HEK293 (cell line): ENCODE measurements at regions not wholly inside any gene's neighbourhood (a gene's known extent, or its start where the extent isn't known, plus 50 kb on each side); places are given as distances from the start of the nearest gene placed in this dataset.
A peak's percentile ranks its signal among the peaks of the same experiment; 100 is the strongest.

Experiments used
- CTCF ChIA-PET: fragments of 350-600 bp; formaldehyde crosslinking; extraction: SDS; loops from one replicate; lab custom pipeline; 2021; ENCODE audit warnings: antibody characterized with exemption; lab: Yijun Ruan, JAX
- POLR2A ChIA-PET: fragments of 300-600 bp; formaldehyde crosslinking; extraction: SDS; loops from one replicate; lab custom pipeline; 2020; ENCODE audit warnings: antibody characterized with exemption, inconsistent platforms; lab: Yijun Ruan, JAX
- H3K27ac ChIP-seq: fragments of 200-500 bp; sonication (Bioruptor generic); 2 replicates; pipeline ENCODE4 v1.5.1; 2014; ENCODE audit warnings: low read depth, low read length, control low read depth, inconsistent platforms; ENCODE audit errors: extremely low read depth
- H3K36me3 ChIP-seq, 2 experiments: fragments of 200-500 bp in 1 of 2; sonication (Bioruptor generic) in 1 of 2; 1 replicate in 1 of 2; 2 replicates in 1 of 2; pipeline ENCODE4 v1.5.1; 2014 to 2017; ENCODE audit warnings: inconsistent platforms in 2 of 2, low read length in 2 of 2; ENCODE audit not compliant: control insufficient read depth in 2 of 2, insufficient read depth in 1 of 2
- H3K4me1 ChIP-seq: fragments of 200-500 bp; sonication (Bioruptor generic); 2 replicates; pipeline ENCODE4 v1.5.1; 2014; ENCODE audit warnings: mild to moderate bottlenecking, low read length, inconsistent platforms; ENCODE audit not compliant: control insufficient read depth, insufficient read depth
- H3K4me3 ChIP-seq: 2 replicates; pipeline ENCODE4 v1.5.1; 2011; ENCODE audit warnings: low read depth, mild to moderate bottlenecking, control low read depth, low read length, moderate library complexity
- H3K9me3 ChIP-seq: fragments of 200-500 bp; sonication (Bioruptor generic); 2 replicates; pipeline ENCODE4 v1.5.1; 2014; ENCODE audit warnings: low read depth, low read length, inconsistent platforms; ENCODE audit not compliant: control insufficient read depth, insufficient read depth
- SP7 ChIP-seq: fragments of 450-650 bp; formaldehyde crosslinking; IDR thresholded peaks from 2 replicates; pipeline ENCODE4 v1.5.1; 2016; ENCODE audit warnings: missing biosample characterization, missing genetic modification characterization
- TSHZ1 ChIP-seq: fragments of 450-650 bp; formaldehyde crosslinking; IDR thresholded peaks from 2 replicates; pipeline ENCODE4 v1.5.1; 2016; ENCODE audit warnings: missing biosample characterization, missing genetic modification characterization, borderline replicate concordance
- WT1 ChIP-seq: fragments of 450-650 bp; formaldehyde crosslinking; IDR thresholded peaks from 2 replicates; pipeline ENCODE4 v1.5.1; 2016; ENCODE audit warnings: missing biosample characterization, missing genetic modification characterization
- ZNF138 ChIP-seq: fragments of 450-650 bp; formaldehyde crosslinking; IDR thresholded peaks from 2 replicates; pipeline ENCODE4 v1.5.1; 2016; ENCODE audit warnings: missing biosample characterization, missing genetic modification characterization, borderline replicate concordance
- ZNF248 ChIP-seq: fragments of 450-650 bp; formaldehyde crosslinking; IDR thresholded peaks from 2 replicates; pipeline ENCODE4 v1.5.1; 2017; ENCODE audit warnings: missing biosample characterization, missing genetic modification characterization
- ZNF341 ChIP-seq: fragments of 450-650 bp; formaldehyde crosslinking; IDR thresholded peaks from 2 replicates; pipeline ENCODE4; 2016; ENCODE audit warnings: low read depth, missing biosample characterization, missing genetic modification characterization
- ZNF426 ChIP-seq: fragments of 450-650 bp; formaldehyde crosslinking; IDR thresholded peaks from 2 replicates; pipeline ENCODE4 v1.5.1; 2017; ENCODE audit warnings: missing biosample characterization, missing genetic modification characterization, mild to moderate bottlenecking, inconsistent platforms, moderate library complexity
- ZNF501 ChIP-seq: fragments of 450-650 bp; formaldehyde crosslinking; IDR thresholded peaks from 2 replicates; pipeline ENCODE4 v1.5.1; 2016; ENCODE audit warnings: missing biosample characterization, missing genetic modification characterization
- ZNF510 ChIP-seq: fragments of 450-650 bp; formaldehyde crosslinking; IDR thresholded peaks from 2 replicates; pipeline ENCODE4 v1.5.1; 2018; ENCODE audit warnings: mild to moderate bottlenecking, missing genetic modification characterization, missing biosample characterization; ENCODE audit not compliant: insufficient replicate concordance
- ZNF585B ChIP-seq: fragments of 450-650 bp; formaldehyde crosslinking; IDR thresholded peaks from 2 replicates; pipeline ENCODE4 v1.5.1; 2016; ENCODE audit warnings: missing biosample characterization, missing genetic modification characterization
- ZNF600 ChIP-seq: fragments of 450-650 bp; formaldehyde crosslinking; IDR thresholded peaks from 2 replicates; pipeline ENCODE4 v1.5.1; 2016; ENCODE audit warnings: missing biosample characterization, missing genetic modification characterization
- ZNF621 ChIP-seq: fragments of 450-650 bp; formaldehyde crosslinking; IDR thresholded peaks from 2 replicates; pipeline ENCODE4 v1.5.1; 2017; ENCODE audit warnings: missing biosample characterization, missing genetic modification characterization
- ZNF629 ChIP-seq: fragments of 450-650 bp; formaldehyde crosslinking; IDR thresholded peaks from 2 replicates; pipeline ENCODE4 v1.5.1; 2017; ENCODE audit warnings: missing biosample characterization, missing genetic modification characterization
- ZNF639 ChIP-seq: fragments of 450-650 bp; formaldehyde crosslinking; IDR thresholded peaks from 2 replicates; pipeline ENCODE4 v1.5.1; 2016; ENCODE audit warnings: missing biosample characterization, missing genetic modification characterization
- ZNF677 ChIP-seq: fragments of 450-650 bp; IDR thresholded peaks from 2 replicates; pipeline ENCODE4 v1.5.0; 2018; ENCODE audit warnings: missing biosample characterization, mild to moderate bottlenecking, missing genetic modification characterization, moderate library complexity
- ZNF776 ChIP-seq: fragments of 450-650 bp; formaldehyde crosslinking; IDR thresholded peaks from 2 replicates; pipeline ENCODE4 v1.5.0; 2017; ENCODE audit warnings: missing biosample characterization, missing genetic modification characterization, borderline replicate concordance
- ZNF830 ChIP-seq: fragments of 450-650 bp; IDR thresholded peaks from 2 replicates; pipeline ENCODE4 v1.5.0; 2018; ENCODE audit warnings: missing biosample characterization, missing genetic modification characterization, low read depth, mild to moderate bottlenecking, moderate library complexity
- ZNF843 ChIP-seq: fragments of 450-650 bp; formaldehyde crosslinking; IDR thresholded peaks from 2 replicates; pipeline ENCODE4 v1.5.1; 2016; ENCODE audit warnings: missing biosample characterization, missing genetic modification characterization
- TF ChIP-seq, protein P1 (sequence below): fragments of 450-650 bp; formaldehyde crosslinking; IDR thresholded peaks from 2 replicates; pipeline ENCODE4 v1.5.1; 2016; ENCODE audit warnings: missing biosample characterization, missing genetic modification characterization
- TF ChIP-seq, protein P2 (sequence below): fragments of 450-650 bp; formaldehyde crosslinking; IDR thresholded peaks from 2 replicates; pipeline ENCODE4 v1.5.1; 2016; ENCODE audit warnings: missing biosample characterization, missing genetic modification characterization
- TF ChIP-seq, protein P3 (sequence below): fragments of 450-650 bp; formaldehyde crosslinking; IDR thresholded peaks from 2 replicates; pipeline ENCODE4 v1.5.1; 2016; ENCODE audit warnings: missing biosample characterization, missing genetic modification characterization

DNA sequence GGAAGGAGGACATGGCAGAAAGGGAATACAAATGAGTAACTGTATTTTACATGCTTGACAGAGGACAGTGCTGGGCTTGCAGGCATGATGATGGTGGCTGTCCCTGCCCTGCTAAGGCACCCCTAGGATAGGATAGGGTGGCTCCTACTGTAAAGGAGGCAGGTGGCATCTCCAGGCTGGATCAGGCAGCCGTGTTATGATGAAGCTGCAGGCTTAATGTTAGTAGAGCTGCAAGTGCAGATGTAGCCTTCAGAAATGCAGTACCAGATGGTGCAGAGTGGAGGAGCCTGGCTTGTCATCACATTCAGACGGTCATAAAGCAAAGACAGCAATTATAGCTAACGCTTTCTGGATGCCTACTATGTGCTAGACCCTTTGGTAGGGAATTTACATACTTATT, 287.9 kb upstream of the PODXL start:
- Histone ChIP-seq H3K4me1 (no peaks in the 10 kb centered on the region), H3K27ac (no peak overlapping the region), H3K36me3 (no peaks in the 10 kb centered on the region), H3K4me3 (peak overlapping the region; percentile 9; the same call in 1 of the 2 replicates), H3K9me3 (no peaks in the 10 kb centered on the region)
- CTCF ChIA-PET: interaction anchor here (0.6 to 3.4 kb wide), 11 partner anchors 8 to 1040 kb away, joined by 3 to 37 read pairs (median 3); no protein-coding TSS in a partner anchor
- POLR2A ChIA-PET: interaction anchor here (0.6 to 1.4 kb wide), 3 partner anchors 14 to 121 kb away, joined by 3 to 4 read pairs (median 3); no protein-coding TSS in a partner anchor
- TF ChIP-seq ZNF600 (tag by site-specific recombination) (0 out of 2 replicates have a peak, but pooled peaks have one; percentile 6), ZNF629 (tag by site-specific recombination) (no peak), ZNF426 (tag by site-specific recombination) (no peak), ZNF138 (tag by site-specific recombination) (no peak)

- Histone ChIP-seq H3K4me3 (peak overlapping the region; percentile 9; the same call in 1 of the 2 replicates), H3K27ac (no peak overlapping the region), H3K9me3 (no peaks in the 10 kb centered on the region), H3K36me3 (no peaks in the 10 kb centered on the region), H3K4me1 (no peaks in the 10 kb centered on the region)
- ChIA-PET POLR2A (interaction anchor here (0.6 to 1.4 kb wide), 2 partner anchors 15 to 16 kb away, joined by 3 read pairs; no protein-coding TSS in a partner anchor), CTCF (interaction anchor here (0.6 to 3.4 kb wide), 8 partner anchors 15 to 1041 kb away, joined by 3 to 37 read pairs (median 3); no protein-coding TSS in a partner anchor)
- TF ChIP-seq ZNF510: no peak
- TF ChIP-seq ZNF248 (tag by site-specific recombination): no peak
- TF ChIP-seq, protein P1, sequence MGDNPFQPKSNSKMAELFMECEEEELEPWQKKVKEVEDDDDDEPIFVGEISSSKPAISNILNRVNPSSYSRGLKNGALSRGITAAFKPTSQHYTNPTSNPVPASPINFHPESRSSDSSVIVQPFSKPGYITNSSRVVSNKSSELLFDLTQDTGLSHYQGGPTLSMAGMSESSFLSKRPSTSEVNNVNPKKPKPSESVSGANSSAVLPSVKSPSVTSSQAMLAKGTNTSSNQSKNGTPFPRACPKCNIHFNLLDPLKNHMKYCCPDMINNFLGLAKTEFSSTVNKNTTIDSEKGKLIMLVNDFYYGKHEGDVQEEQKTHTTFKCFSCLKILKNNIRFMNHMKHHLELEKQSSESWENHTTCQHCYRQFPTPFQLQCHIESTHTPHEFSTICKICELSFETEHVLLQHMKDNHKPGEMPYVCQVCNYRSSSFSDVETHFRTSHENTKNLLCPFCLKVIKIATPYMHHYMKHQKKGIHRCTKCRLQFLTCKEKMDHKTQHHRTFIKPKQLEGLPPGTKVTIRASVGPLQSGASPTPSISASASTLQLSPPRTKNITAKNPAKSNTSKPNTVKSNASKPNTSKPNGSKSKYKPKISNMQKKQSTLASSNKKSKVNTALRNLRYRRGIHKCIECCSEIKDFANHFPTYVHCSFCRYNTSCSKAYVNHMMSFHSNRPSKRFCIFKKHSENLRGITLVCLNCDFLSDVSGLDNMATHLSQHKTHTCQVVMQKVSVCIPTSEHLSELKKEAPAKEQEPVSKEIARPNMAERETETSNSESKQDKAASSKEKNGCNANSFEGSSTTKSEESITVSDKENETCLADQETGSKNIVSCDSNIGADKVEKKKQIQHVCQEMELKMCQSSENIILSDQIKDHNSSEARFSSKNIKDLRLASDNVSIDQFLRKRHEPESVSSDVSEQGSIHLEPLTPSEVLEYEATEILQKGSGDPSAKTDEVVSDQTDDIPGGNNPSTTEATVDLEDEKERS (tag by site-specific recombination): no peak
- no peak for TF ChIP-seq ZNF501 (tag by site-specific recombination)
- no peak for TF ChIP-seq ZNF776 (tag by site-specific recombination)
- TF ChIP-seq ZNF138 (tag by site-specific recombination): no peak
- no peak for TF ChIP-seq ZNF621 (tag by site-specific recombination)
- TF ChIP-seq ZNF843 (tag by site-specific recombination): no peak
- TF ChIP-seq ZNF629 (tag by site-specific recombination): peak; percentile 61; the same call in 1 of the 2 replicates
- TF ChIP-seq ZNF341 (tag by site-specific recombination): 0 out of 2 replicates have a peak, but pooled peaks have one; percentile 20
- no peak for TF ChIP-seq ZNF677 (tag by site-specific recombination)
- TF ChIP-seq ZNF585B: no peak
- peak; percentile 84 for TF ChIP-seq WT1 (tag by site-specific recombination)
- TF ChIP-seq ZNF830 (tag by site-specific recombination): no peak
- TF ChIP-seq, protein P2, sequence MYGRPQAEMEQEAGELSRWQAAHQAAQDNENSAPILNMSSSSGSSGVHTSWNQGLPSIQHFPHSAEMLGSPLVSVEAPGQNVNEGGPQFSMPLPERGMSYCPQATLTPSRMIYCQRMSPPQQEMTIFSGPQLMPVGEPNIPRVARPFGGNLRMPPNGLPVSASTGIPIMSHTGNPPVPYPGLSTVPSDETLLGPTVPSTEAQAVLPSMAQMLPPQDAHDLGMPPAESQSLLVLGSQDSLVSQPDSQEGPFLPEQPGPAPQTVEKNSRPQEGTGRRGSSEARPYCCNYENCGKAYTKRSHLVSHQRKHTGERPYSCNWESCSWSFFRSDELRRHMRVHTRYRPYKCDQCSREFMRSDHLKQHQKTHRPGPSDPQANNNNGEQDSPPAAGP (tag by site-specific recombination): peak; percentile 57
- no peak for TF ChIP-seq ZNF639 (tag by site-specific recombination)
- TF ChIP-seq SP7 (tag by site-specific recombination): peak; percentile 66
- peak; percentile 47; the same call in 1 of the 2 replicates for TF ChIP-seq TSHZ1
- 0 out of 2 replicates have a peak, but pooled peaks have one; percentile 5 for TF ChIP-seq ZNF600 (tag by site-specific recombination)
- TF ChIP-seq, protein P3, sequence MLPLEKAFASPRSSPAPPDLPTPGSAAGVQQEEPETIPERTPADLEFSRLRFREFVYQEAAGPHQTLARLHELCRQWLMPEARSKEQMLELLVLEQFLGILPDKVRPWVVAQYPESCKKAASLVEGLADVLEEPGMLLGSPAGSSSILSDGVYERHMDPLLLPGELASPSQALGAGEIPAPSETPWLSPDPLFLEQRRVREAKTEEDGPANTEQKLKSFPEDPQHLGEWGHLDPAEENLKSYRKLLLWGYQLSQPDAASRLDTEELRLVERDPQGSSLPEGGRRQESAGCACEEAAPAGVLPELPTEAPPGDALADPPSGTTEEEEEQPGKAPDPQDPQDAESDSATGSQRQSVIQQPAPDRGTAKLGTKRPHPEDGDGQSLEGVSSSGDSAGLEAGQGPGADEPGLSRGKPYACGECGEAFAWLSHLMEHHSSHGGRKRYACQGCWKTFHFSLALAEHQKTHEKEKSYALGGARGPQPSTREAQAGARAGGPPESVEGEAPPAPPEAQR (tag by site-specific recombination): no peak
Measured at GRCh38 chr7:131843898-131844331, 287.5 kb upstream of the PODXL start.
